Mesenchymal stem cell (in vitro differentiated cells and primary cell): ENCODE measurements at regions not wholly inside any gene's neighbourhood (a gene's known extent, or its start where the extent isn't known, plus 50 kb on each side); places are given as distances from the start of the nearest gene placed in this dataset.

Experiments used
- DNase-seq: peaks from one replicate; pipeline ENCODE4 v3.0.0-alpha.2; 2013
- H2AFZ ChIP-seq: one replicate; pipeline ENCODE4 v1.6.1; 2013; ENCODE audit warnings: low read depth, mild to moderate bottlenecking, control low read depth, inconsistent platforms, low read length, moderate library complexity
- H2AK5ac ChIP-seq: 2 replicates; pipeline ENCODE4 v1.6.1; 2013; ENCODE audit warnings: low read length, moderate library complexity, mild to moderate bottlenecking, inconsistent platforms; ENCODE audit not compliant: severe bottlenecking
- H2BK120ac ChIP-seq: one replicate; pipeline ENCODE4 v1.6.1; 2013; ENCODE audit warnings: low read depth, mild to moderate bottlenecking, inconsistent platforms, low read length, moderate library complexity
- H2BK12ac ChIP-seq, 2 experiments: one replicate each; pipeline ENCODE4 v1.6.1; 2013; ENCODE audit warnings: inconsistent platforms in 2 of 2, low read length in 2 of 2, mild to moderate bottlenecking in 2 of 2, moderate library complexity in 2 of 2, control low read depth in 1 of 2
- H2BK15ac ChIP-seq: one replicate; pipeline ENCODE4 v1.6.1; 2013; ENCODE audit warnings: mild to moderate bottlenecking, low read depth, inconsistent platforms; ENCODE audit not compliant: poor library complexity, severe bottlenecking
- H2BK5ac ChIP-seq: 2 replicates; pipeline ENCODE4 v1.6.1; 2013; ENCODE audit warnings: low read depth, mild to moderate bottlenecking, low read length, control low read depth, inconsistent platforms; ENCODE audit not compliant: poor library complexity, severe bottlenecking
- H3K14ac ChIP-seq, 2 experiments: one replicate each; pipeline ENCODE4 v1.6.1; 2013; ENCODE audit warnings: inconsistent platforms in 2 of 2, low read length in 2 of 2, control low read depth in 1 of 2, mild to moderate bottlenecking in 1 of 2, moderate library complexity in 1 of 2
- H3K18ac ChIP-seq, 2 experiments: one replicate each; pipeline ENCODE4 v1.6.1; 2013; ENCODE audit warnings: inconsistent platforms in 2 of 2, low read length in 2 of 2, control low read depth in 1 of 2, low read depth in 1 of 2, mild to moderate bottlenecking in 1 of 2
- H3K23ac ChIP-seq, 2 experiments: one replicate each; pipeline ENCODE4 v1.6.1; 2013; ENCODE audit warnings: inconsistent platforms in 2 of 2, low read length in 2 of 2, mild to moderate bottlenecking in 2 of 2, moderate library complexity in 2 of 2, control low read depth in 1 of 2
- H3K27ac ChIP-seq: 2 replicates; pipeline ENCODE4 v1.5.1; 2013; ENCODE audit warnings: mild to moderate bottlenecking, moderate library complexity, low read length, control low read depth, inconsistent platforms; ENCODE audit not compliant: poor library complexity, severe bottlenecking
- H3K27me3 ChIP-seq, 2 experiments: 2 replicates each; pipeline versions ENCODE4 v1.6.1 to v1.7.0; 2013; ENCODE audit warnings: low read length in 2 of 2, mild to moderate bottlenecking in 2 of 2, moderate library complexity in 2 of 2, control low read depth in 1 of 2, inconsistent platforms in 1 of 2; ENCODE audit not compliant: control insufficient read depth in 1 of 2, insufficient read depth in 1 of 2
- H3K36me3 ChIP-seq, 2 experiments: 2 replicates each; pipeline versions ENCODE4 v1.6.1 to v1.7.0; 2013; ENCODE audit warnings: low read length in 2 of 2, control low read depth in 1 of 2, inconsistent platforms in 1 of 2, low read depth in 1 of 2, mild to moderate bottlenecking in 1 of 2; ENCODE audit not compliant: insufficient read depth in 2 of 2, control insufficient read depth in 1 of 2
- H3K4ac ChIP-seq, 2 experiments: one replicate each; pipeline ENCODE4 v1.6.1; 2013; ENCODE audit warnings: inconsistent platforms in 2 of 2, low read length in 2 of 2, mild to moderate bottlenecking in 2 of 2, moderate library complexity in 2 of 2, control low read depth in 1 of 2, low read depth in 1 of 2
- H3K4me1 ChIP-seq: 2 replicates; pipeline ENCODE4 v1.6.1; 2013; ENCODE audit warnings: low read depth, low read length, control low read depth; ENCODE audit not compliant: control insufficient read depth, insufficient read depth
- H3K4me2 ChIP-seq: 2 replicates; pipeline ENCODE4 v1.6.1; 2013; ENCODE audit warnings: low read length, mild to moderate bottlenecking, inconsistent platforms; ENCODE audit not compliant: poor library complexity, severe bottlenecking
- H3K4me3 ChIP-seq, 2 experiments: 2 replicates each; pipeline versions ENCODE4 v1.5.1 to v1.7.0; 2013; ENCODE audit warnings: low read length in 2 of 2, mild to moderate bottlenecking in 2 of 2, control low read depth in 1 of 2, low read depth in 1 of 2; ENCODE audit not compliant: insufficient read depth in 1 of 2
- H3K79me1 ChIP-seq: replicated peaks from 2 replicates; pipeline ENCODE4 v1.6.1; 2013; ENCODE audit warnings: mild to moderate bottlenecking, control low read depth, low read length, inconsistent platforms; ENCODE audit not compliant: poor library complexity, severe bottlenecking
- H3K9ac ChIP-seq: 2 replicates; pipeline ENCODE4 v1.7.0; 2013; ENCODE audit warnings: mild to moderate bottlenecking, low read length, moderate library complexity
- H3K9me3 ChIP-seq: 2 replicates; pipeline ENCODE4 v1.7.0; 2013; ENCODE audit warnings: mild to moderate bottlenecking, low read length; ENCODE audit not compliant: control insufficient read depth
- H4K8ac ChIP-seq: one replicate; pipeline ENCODE4 v1.6.1; 2013; ENCODE audit warnings: inconsistent platforms, mild to moderate bottlenecking, low read length, moderate library complexity
- H4K91ac ChIP-seq: one replicate; pipeline ENCODE4 v1.6.1; 2013; ENCODE audit warnings: mild to moderate bottlenecking, low read length, inconsistent platforms
- WGBS: methylation state at CpG from one replicate; pipeline ENCODE4 v1.1.7; 2013; ENCODE audit warnings: mixed read lengths; 5-methylcytosine and 5-hydroxymethylcytosine counted together

DNA sequence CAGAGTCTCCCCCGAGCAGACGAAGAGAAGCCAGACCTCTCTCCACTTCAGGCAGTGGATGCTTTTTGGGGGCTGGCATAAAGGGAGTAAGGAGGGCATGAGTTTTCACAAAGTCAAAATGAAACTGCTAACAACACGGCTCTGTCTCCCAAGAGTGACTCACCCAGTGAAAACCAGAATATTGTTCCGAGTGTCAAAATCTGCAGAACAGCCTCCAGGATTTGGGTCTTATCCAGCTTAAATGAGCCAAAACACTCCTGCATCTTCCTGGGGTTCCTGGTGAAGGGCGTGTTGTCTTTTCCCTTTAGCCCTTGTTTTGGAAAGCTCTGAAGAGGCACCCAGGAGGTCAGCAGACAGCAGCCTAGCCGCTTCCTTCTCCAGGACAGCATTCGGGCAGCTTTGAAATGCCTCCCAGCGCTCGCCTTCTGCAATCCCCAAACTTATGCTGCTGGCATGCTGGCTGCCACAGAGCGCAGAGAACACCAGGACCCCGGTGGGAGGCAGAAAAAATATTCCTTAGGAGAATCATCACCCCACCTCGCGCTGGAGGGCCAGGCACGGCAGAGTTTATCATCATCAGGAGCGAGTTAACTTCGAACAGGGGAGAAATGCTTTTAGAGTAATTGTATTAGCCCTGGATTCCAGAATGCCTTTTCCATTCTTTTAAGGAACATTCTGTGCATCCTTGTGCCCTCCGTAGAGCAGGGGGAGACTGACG lies 117.7 kb upstream of the NCOR2 start:
- WGBS, result 42% methylated on average over 16 of the region's 18 CpGs
- DNase-seq, result peak; percentile 83

DNA sequence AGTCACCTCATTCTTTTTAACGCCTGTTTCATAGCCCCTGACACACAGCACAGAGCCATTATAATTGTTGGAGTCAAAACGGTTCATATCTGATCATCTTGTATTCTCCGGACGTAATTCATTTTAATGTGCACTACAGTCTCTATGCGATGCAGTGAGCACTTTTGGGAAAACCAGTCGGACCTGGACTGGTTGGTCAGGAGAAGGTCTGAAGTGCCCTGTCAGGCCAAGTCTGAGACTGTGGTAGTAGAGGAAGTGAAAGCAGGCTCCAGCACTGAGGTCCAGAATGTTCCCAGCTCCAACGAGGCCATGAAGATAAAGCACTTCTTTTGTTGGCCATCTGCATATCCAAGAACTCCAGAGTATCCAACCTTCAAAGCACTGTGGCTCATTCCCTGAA lies 117.1 kb upstream of the NCOR2 start:
- peak; percentile 59 for DNase-seq
- H3K18ac ChIP-seq, result peak overlapping the region; percentile 47 to 77
- peak overlapping the region; percentile 30 to 83 for H3K4ac ChIP-seq
- peak overlapping the region; percentile 69 for H2BK120ac ChIP-seq
- 64% methylated on average over 7 of the region's 7 CpGs for WGBS
- H3K4me1 ChIP-seq, result peaks cover 50% of the 10 kb centered on the region
- peak overlapping the region; percentile 57 for H3K4me2 ChIP-seq
- H4K8ac ChIP-seq, result peak overlapping the region; percentile 10
- H3K36me3 ChIP-seq, result no peaks in the 10 kb centered on the region
- H3K9ac ChIP-seq, result peak overlapping the region; percentile 71
- H2AK5ac ChIP-seq, result peak overlapping the region; percentile 84
- H3K27me3 ChIP-seq, result no peaks in the 10 kb centered on the region
- H4K91ac ChIP-seq, result peak overlapping the region; percentile 60
- H2BK12ac ChIP-seq, result peak overlapping the region; percentile 29 to 33
- peak overlapping the region; percentile 25 for H2BK5ac ChIP-seq
- H2BK15ac ChIP-seq, result no peak overlapping the region
- no peak overlapping the region for H3K14ac ChIP-seq
- no peak overlapping the region for H2AFZ ChIP-seq
- H3K9me3 ChIP-seq, result no peaks in the 10 kb centered on the region
- H3K23ac ChIP-seq, result no peak overlapping the region
- H3K27ac ChIP-seq, result peak overlapping the region; percentile 96
- H3K79me1 ChIP-seq, result no peaks in the 10 kb centered on the region
- H3K4me3 ChIP-seq, result peak overlapping the region in 1 of 2 experiments; percentile 69

More for the DNA sequence above, 117.7 kb upstream of the NCOR2 start:
- Histone ChIP-seq H4K91ac (peak overlapping the region; percentile 87), H3K27ac (peak overlapping the region; percentile 96), H2AFZ (peak overlapping the region; percentile 77), H3K18ac (peak overlapping the region; percentile 68 to 77), H3K4ac (peak overlapping the region; percentile 79 to 83), H2BK5ac (peak overlapping the region; percentile 25), H3K23ac (no peak overlapping the region), H3K9ac (peak overlapping the region; percentile 71), H2BK15ac (peak overlapping the region; percentile 21), H3K79me1 (no peaks in the 10 kb centered on the region), H3K9me3 (no peaks in the 10 kb centered on the region), H3K4me1 (peaks cover 45% of the 10 kb centered on the region), H3K27me3 (no peaks in the 10 kb centered on the region), H2BK12ac (peak overlapping the region; percentile 82 to 86), H3K4me2 (peak overlapping the region; percentile 57), H4K8ac (peak overlapping the region; percentile 39), H3K4me3 (peak overlapping the region in 1 of 2 experiments; percentile 69), H3K14ac (no peak overlapping the region), H2BK120ac (peak overlapping the region; percentile 85), H3K36me3 (no peaks in the 10 kb centered on the region), H2AK5ac (peak overlapping the region; percentile 94)

DNA sequence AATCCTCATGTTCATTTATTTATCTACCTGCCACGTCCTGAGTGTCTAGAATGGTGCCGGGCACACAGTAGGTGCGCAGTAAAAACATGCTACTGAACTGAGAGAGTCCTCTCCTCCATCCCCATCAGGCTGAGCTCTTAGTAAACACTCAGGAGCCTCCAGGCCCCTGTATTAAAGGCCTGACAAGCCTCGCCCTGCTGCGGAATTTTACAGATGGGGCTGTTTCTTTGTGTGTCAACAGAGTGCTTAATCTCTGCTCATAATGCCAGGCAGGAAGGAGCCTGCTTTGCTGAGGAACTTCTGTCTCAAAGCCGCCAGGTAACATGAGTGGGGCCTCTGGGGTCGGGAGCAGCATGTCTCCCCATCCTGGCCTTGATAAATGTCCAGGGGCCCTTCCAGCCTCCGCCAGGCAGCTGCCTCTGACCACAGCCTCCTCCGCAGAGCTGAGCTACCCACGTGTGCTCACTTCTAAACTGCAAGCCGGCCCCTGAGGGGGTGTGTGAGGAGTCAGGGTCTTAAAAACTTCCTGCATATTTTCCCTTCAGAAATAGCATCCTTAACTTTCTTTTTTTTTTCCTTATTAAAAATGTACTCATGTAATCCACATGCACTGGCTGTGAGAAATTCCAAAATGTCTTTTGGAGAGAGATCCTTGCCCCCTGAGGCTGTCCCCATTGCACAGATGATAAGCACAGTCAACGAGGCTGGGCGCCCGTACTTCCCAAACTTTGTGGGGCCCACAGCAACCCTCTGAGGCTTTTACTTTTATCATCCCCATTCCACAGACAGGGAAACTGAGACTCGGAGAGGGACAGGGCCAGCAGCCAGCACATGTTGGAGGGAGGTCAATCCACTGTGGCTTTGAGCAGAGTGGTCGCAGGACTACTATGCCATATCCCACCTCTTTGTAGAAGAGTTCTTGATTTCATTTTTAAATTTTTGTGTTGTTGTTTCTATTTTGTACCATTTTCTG lies 116.0 kb upstream of the NCOR2 start:
- H3K4ac ChIP-seq, result peak overlapping the region; percentile 35 to 76
- no peaks in the 10 kb centered on the region for H3K79me1 ChIP-seq
- peak overlapping the region; percentile 93 for H2AK5ac ChIP-seq
- H2AFZ ChIP-seq, result no peak overlapping the region
- no peak overlapping the region for H3K14ac ChIP-seq
- peak overlapping the region; percentile 75 for H2BK15ac ChIP-seq
- 69% methylated on average over 15 of the region's 16 CpGs for WGBS
- H2BK5ac ChIP-seq, result no peak overlapping the region
- no peaks in the 10 kb centered on the region for H3K36me3 ChIP-seq
- H4K91ac ChIP-seq, result peak overlapping the region; percentile 65
- peaks cover 58% of the 10 kb centered on the region for H3K4me1 ChIP-seq
- H3K4me3 ChIP-seq, result no peak overlapping the region
- no peaks in the 10 kb centered on the region for H3K27me3 ChIP-seq
- no peak overlapping the region for H3K9ac ChIP-seq
- no peak for DNase-seq
- H3K27ac ChIP-seq, result no peak overlapping the region
- H2BK120ac ChIP-seq, result peak overlapping the region; percentile 11
- peak overlapping the region; percentile 44 to 94 for H2BK12ac ChIP-seq
- H3K9me3 ChIP-seq, result no peaks in the 10 kb centered on the region
- no peak overlapping the region for H3K23ac ChIP-seq
- no peak overlapping the region for H3K4me2 ChIP-seq
- peak overlapping the region; percentile 64 to 97 for H3K18ac ChIP-seq
- no peak overlapping the region for H4K8ac ChIP-seq
